ENCODE measurements at regions not wholly inside any gene's neighbourhood (a gene's known extent, or its start where the extent isn't known, plus 50 kb on each side); places are given as distances from the start of the nearest gene placed in this dataset.

DNA sequence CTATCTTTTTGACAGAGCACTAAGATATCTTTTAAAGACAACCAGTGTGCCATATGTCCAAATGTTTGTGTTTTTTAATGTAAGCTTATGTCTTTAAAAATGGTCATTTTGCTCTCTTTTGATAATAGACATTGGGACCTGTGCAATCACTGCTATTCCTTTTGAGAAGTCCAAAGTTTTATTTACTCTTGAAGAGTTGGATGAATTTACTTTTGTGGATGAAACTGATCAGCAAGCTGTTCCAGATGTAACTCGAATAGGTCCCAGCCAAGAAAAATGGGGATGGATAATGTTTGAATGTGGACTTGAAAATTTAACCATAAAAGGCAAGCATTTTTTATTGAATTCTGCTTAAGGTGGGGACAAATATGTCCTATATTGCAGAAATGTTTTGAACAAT is 97.2 kb downstream of the BLTP1 start:
- in situ Hi-C loops (cut with HindIII; ENCODE audit: low sequenced_read_pairs), result no loop called here
- TF ChIP-seq, protein P1, sequence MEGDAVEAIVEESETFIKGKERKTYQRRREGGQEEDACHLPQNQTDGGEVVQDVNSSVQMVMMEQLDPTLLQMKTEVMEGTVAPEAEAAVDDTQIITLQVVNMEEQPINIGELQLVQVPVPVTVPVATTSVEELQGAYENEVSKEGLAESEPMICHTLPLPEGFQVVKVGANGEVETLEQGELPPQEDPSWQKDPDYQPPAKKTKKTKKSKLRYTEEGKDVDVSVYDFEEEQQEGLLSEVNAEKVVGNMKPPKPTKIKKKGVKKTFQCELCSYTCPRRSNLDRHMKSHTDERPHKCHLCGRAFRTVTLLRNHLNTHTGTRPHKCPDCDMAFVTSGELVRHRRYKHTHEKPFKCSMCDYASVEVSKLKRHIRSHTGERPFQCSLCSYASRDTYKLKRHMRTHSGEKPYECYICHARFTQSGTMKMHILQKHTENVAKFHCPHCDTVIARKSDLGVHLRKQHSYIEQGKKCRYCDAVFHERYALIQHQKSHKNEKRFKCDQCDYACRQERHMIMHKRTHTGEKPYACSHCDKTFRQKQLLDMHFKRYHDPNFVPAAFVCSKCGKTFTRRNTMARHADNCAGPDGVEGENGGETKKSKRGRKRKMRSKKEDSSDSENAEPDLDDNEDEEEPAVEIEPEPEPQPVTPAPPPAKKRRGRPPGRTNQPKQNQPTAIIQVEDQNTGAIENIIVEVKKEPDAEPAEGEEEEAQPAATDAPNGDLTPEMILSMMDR (IDR thresholded peaks at IDR 0.05; ENCODE audit: low read depth, low read length, missing control alignments), result no peak
- DNase-seq (ENCODE audit: low read depth), result no peak
- H3K4me3 ChIP-seq (ENCODE audit: low read depth, low read length), result no peak overlapping the region

DNA sequence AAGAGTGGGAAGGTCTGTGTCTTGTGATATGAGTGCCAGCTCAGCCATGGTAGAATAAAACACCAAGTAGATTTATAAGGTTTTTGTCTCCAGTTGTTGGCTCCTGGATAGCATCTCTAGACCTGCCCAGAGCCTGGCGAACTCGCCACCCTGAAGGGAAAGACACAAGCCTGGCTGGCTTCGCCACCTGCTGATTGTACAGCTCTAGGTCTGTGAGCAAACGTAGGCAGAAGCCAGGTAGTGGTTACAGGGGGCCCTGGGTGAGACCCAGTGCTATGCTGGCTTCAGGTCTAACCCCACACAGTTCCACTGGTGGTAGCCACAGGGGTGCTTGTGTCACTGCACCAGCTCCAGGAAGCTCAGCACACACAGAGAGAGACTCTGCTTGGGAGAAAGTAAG is 100.5 kb downstream of the BLTP1 start:
- TF ChIP-seq, protein P1 (IDR thresholded peaks at IDR 0.05; ENCODE audit: low read depth, low read length, missing control alignments), result no peak
- in situ Hi-C loops (cut with HindIII; ENCODE audit: low sequenced_read_pairs), result no loop called here
- DNase-seq (ENCODE audit: low read depth), result no peak
- no peak overlapping the region for H3K4me3 ChIP-seq (ENCODE audit: low read depth, low read length)

DNA sequence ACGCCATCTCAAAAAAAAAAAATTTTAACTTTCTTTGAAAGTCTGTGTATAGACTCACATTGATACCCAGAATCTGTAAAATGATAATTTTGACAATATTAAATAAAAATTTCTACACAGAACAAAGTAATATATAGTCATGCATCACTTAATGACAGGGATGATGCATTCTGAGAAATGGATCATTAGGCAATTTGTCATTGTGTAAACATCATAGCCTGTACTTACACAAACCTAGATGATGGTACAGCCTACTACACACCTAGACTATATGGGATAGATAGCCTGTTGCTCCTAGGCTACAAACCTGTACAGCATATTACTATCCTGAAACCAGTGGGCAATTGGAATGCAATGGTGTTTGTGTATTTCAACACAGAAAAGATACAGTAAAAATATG is 107.7 kb downstream of the BLTP1 start:
- H3K4me3 ChIP-seq (ENCODE audit: low read depth, low read length), result no peak overlapping the region
- in situ Hi-C loops (cut with HindIII; ENCODE audit: low sequenced_read_pairs), result no loop called here
- TF ChIP-seq, protein P1 (IDR thresholded peaks at IDR 0.05; ENCODE audit: low read depth, low read length, missing control alignments), result no peak
- DNase-seq (ENCODE audit: low read depth), result no peak

DNA sequence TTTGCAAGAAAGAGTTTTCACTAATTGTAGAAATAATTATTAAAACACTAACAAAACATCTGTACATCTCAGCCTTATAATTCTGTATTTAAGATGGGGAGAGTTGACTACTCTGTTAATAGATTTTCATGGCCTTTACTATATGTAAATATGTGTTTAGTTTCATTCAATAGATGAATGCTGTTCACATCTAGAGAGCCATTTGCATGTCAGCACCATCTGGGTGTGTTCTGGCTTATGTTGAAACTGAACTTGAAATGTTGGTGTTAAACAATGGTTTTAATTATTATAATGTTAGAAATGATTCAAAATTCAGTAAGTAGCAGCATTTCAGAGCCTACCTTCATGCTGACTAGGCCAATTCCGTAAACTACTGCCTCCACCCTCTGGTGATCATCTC is 102.5 kb upstream of the ADAD1 start:
- no peak overlapping the region for H3K4me3 ChIP-seq (ENCODE audit: low read depth, low read length)
- TF ChIP-seq, protein P1 (IDR thresholded peaks at IDR 0.05; ENCODE audit: low read depth, low read length, missing control alignments), result no peak
- in situ Hi-C loops (cut with HindIII; ENCODE audit: low sequenced_read_pairs), result no loop called here
- DNase-seq (ENCODE audit: low read depth), result no peak

DNA sequence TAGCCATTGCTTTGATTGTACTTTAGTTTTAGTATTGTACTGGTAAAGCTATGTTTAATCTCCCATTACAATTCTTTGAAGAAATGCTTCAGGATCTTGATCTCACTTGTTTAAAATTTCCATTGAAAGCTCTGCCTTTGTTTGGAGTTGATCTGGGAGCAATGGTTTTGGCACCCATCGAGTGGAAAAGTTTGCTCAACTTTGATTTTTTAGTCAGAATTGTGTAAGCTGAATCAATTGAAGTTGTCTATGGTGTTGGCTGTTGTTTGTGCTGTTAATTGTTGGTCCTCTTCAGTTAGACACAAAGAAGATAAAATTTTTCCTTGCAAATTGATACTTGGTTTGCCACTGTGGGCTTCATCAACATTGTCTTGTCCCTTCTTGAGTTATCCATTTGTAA is 99.8 kb upstream of the ADAD1 start:
- DNase-seq (ENCODE audit: low read depth), result no peak
- in situ Hi-C loops (cut with HindIII; ENCODE audit: low sequenced_read_pairs), result no loop called here
- TF ChIP-seq, protein P1 (IDR thresholded peaks at IDR 0.05; ENCODE audit: low read depth, low read length, missing control alignments), result no peak
- H3K4me3 ChIP-seq (ENCODE audit: low read depth, low read length), result no peak overlapping the region

DNA sequence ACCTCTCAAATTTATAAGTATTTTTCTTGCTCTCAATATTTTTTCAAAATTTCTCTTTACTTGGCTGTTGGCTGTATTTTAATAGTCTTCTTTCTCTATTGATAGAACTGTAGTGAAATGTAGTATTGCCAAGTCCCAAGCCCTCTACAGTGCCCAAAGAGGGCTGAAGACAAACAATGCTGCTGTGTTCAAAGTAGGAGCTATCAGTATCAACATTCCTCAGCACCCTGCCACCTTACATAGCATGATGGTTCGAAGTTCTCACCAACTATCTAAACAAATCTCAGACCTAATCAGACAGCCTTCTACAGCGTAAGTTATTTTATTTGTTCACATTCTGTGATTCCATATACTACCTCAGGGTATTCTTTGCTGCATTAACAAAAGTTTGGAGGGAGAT is 99.1 kb upstream of the ADAD1 start:
- H3K4me3 ChIP-seq (ENCODE audit: low read depth, low read length), result no peak overlapping the region
- in situ Hi-C loops (cut with HindIII; ENCODE audit: low sequenced_read_pairs), result no loop called here
- TF ChIP-seq, protein P1 (IDR thresholded peaks at IDR 0.05; ENCODE audit: low read depth, low read length, missing control alignments), result no peak
- DNase-seq (ENCODE audit: low read depth), result no peak

DNA sequence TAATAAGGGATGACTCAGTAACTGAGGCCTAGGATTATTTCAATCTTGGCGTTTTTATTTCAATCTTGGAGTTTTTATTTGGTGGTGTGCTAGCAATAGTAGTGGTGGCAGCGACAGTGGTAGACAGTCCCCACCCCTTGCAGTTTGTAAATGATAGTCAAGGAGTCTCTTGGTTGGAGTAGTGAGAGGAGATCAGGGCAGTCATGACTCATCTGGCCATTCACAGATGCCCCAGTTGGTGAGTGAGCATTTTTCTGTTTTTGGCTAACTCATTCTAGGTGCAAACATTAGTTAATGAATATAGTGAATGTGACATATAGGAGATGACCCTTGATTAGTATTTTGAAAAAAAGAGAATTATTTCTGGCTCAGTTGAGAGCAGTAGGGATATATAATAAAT is 93.5 kb upstream of the ADAD1 start:
- no peak for DNase-seq (ENCODE audit: low read depth)

More for the DNA sequence above, 93.5 kb upstream of the ADAD1 start:
- H3K4me3 ChIP-seq (ENCODE audit: low read depth, low read length), result no peak overlapping the region
- in situ Hi-C loops (cut with HindIII; ENCODE audit: low sequenced_read_pairs), result no loop called here
- TF ChIP-seq, protein P1 (IDR thresholded peaks at IDR 0.05; ENCODE audit: low read depth, low read length, missing control alignments), result no peak
